Neural progenitor cell (in vitro differentiated cells): ENCODE measurements at regions not wholly inside any gene's neighbourhood (a gene's known extent, or its start where the extent isn't known, plus 50 kb on each side); places are given as distances from the start of the nearest gene placed in this dataset.

Experiments used
- DNase-seq: peaks from one replicate; pipeline ENCODE4 v3.0.0-alpha.2; 2016; ENCODE audit warnings: low spot score
- H2AFZ ChIP-seq: fragments of 200-600 bp; sonication (generic); replicated peaks from 2 replicates; pipeline ENCODE4 v1.6.1; 2016; ENCODE audit warnings: antibody characterized with exemption
- H3F3A ChIP-seq: fragments of 200-600 bp; sonication (generic); 2 replicates; pipeline ENCODE4 v1.6.1; 2016; ENCODE audit warnings: antibody characterized with exemption, low read depth
- H3K27ac ChIP-seq: fragments of 200-600 bp; sonication (generic); 2 replicates; pipeline ENCODE4 v1.5.1; 2016; ENCODE audit warnings: mild to moderate bottlenecking
- H3K27me3 ChIP-seq: fragments of 200-600 bp; sonication (generic); 2 replicates; pipeline ENCODE4 v1.6.1; 2016; ENCODE audit warnings: mild to moderate bottlenecking, moderate library complexity
- H3K36me3 ChIP-seq: fragments of 200-600 bp; sonication (generic); 2 replicates; pipeline ENCODE4 v1.5.1; 2016
- H3K4me1 ChIP-seq: fragments of 200-600 bp; sonication (generic); 2 replicates; pipeline ENCODE4 v1.6.1; 2016; ENCODE audit warnings: mixed run types
- H3K4me2 ChIP-seq: fragments of 200-600 bp; sonication (generic); 2 replicates; pipeline ENCODE4 v1.6.1; 2016
- H3K4me3 ChIP-seq: fragments of 200-600 bp; sonication (generic); 2 replicates; pipeline ENCODE4 v1.5.1; 2016
- H3K79me2 ChIP-seq: fragments of 200-600 bp; sonication (generic); 2 replicates; pipeline ENCODE4 v1.6.1; 2016; ENCODE audit warnings: low read depth
- H3K9ac ChIP-seq: fragments of 200-600 bp; sonication (generic); 2 replicates; pipeline ENCODE4 v1.6.1; 2016
- H3K9me3 ChIP-seq: fragments of 200-600 bp; sonication (generic); 2 replicates; pipeline ENCODE4 v1.5.1; 2016; ENCODE audit warnings: low read depth
- H4K20me1 ChIP-seq: fragments of 200-600 bp; sonication (generic); 2 replicates; pipeline ENCODE4 v1.6.1; 2016; ENCODE audit warnings: low read depth
- H3K27ac Mint-ChIP-seq: 3 replicates; pipeline ENCODE4 v1.8.0; 2021; ENCODE audit warnings: mixed read lengths
- H3K27me3 Mint-ChIP-seq: 2 replicates; pipeline ENCODE4 v1.8.0; 2022; ENCODE audit warnings: low read depth, mild to moderate bottlenecking, inconsistent platforms, moderate library complexity, mixed read lengths; ENCODE audit not compliant: insufficient read depth
- H3K36me3 Mint-ChIP-seq: 3 replicates; pipeline ENCODE4 v1.8.0; 2021; ENCODE audit warnings: mixed read lengths
- H3K4me1 Mint-ChIP-seq: 3 replicates; pipeline ENCODE4 v1.8.0; 2021; ENCODE audit warnings: mixed read lengths
- H3K4me3 Mint-ChIP-seq: 3 replicates; pipeline ENCODE4 v1.8.0; 2021; ENCODE audit warnings: mild to moderate bottlenecking, moderate library complexity, mixed read lengths
- H3K9me3 Mint-ChIP-seq: 3 replicates; pipeline ENCODE4 v1.8.0; 2020; ENCODE audit warnings: mixed read lengths
- CTCF ChIP-seq: fragments of 200-600 bp; sonication (generic); IDR thresholded peaks from 2 replicates; pipeline ENCODE4 v1.5.1; 2017; ENCODE audit warnings: antibody characterized with exemption, mild to moderate bottlenecking
- EZH2 ChIP-seq: fragments of 200-600 bp; sonication (generic); IDR thresholded peaks from 2 replicates; pipeline ENCODE4 v1.6.1; 2017; ENCODE audit warnings: antibody characterized with exemption, mild to moderate bottlenecking, moderate library complexity
- EZH2phosphoT487 ChIP-seq: fragments of 200-600 bp; sonication (generic); IDR thresholded peaks from 2 replicates; pipeline ENCODE4 v1.6.1; 2017; ENCODE audit warnings: antibody characterized with exemption

DNA sequence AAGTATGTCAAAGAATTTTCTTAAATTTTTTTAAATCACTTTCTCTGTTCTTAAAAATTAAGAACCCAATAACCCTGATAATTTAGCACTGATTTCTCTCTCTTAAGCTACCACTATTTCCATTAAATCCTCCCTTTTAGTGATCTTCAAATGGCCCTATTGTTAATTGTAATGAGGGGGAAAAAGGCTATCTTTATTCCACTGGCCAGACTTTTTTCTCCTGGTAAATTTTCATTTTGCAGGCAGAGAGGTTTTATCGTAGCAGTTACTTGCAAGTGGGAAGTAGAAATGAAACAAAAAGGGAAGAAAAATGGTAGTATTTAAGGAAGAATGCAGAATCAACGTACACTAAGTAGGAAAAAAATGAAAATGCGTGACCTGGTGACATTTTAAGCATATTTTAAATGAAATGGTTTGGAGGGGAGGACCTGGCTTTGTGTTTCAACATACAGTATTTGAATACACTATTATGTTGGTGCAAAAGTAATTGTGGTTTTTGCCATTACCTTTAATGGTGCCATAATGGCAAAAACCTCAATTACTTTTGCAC lies 224.9 kb downstream of the TANC2 start:
- H3K79me2 ChIP-seq, result no peaks in the 10 kb centered on the region
- Mint-ChIP-seq H3K4me1 (no peaks in the 10 kb centered on the region), H3K4me3 (no peak overlapping the region), H3K27ac (no peak overlapping the region), H3K36me3 (peaks cover 14% of the 10 kb centered on the region), H3K9me3 (no peaks in the 10 kb centered on the region), H3K27me3 (no peaks in the 10 kb centered on the region)
- H3K36me3 ChIP-seq, result no peaks in the 10 kb centered on the region
- no peaks in the 10 kb centered on the region for H3F3A ChIP-seq
- no peaks in the 10 kb centered on the region for H4K20me1 ChIP-seq
- H3K4me1 ChIP-seq, result no peaks in the 10 kb centered on the region
- DNase-seq, result no peak
- H3K9ac ChIP-seq, result no peak overlapping the region
- H3K9me3 ChIP-seq, result no peaks in the 10 kb centered on the region
- no peaks in the 10 kb centered on the region for H3K27me3 ChIP-seq
- no peak overlapping the region for H3K4me3 ChIP-seq
- no peak for TF ChIP-seq EZH2
- no peak overlapping the region for H2AFZ ChIP-seq
- H3K27ac ChIP-seq, result no peak overlapping the region
- no peak overlapping the region for H3K4me2 ChIP-seq

GRCh38 chr17:63191610-63192009 lies 225.6 kb downstream of the TANC2 start:
- no peak for DNase-seq
- Histone ChIP-seq H3K36me3 (no peaks in the 10 kb centered on the region), H3K4me3 (no peak overlapping the region), H3K4me1 (no peaks in the 10 kb centered on the region), H3K27me3 (no peaks in the 10 kb centered on the region), H3F3A (no peaks in the 10 kb centered on the region), H3K27ac (no peak overlapping the region), H3K9ac (no peak overlapping the region), H3K9me3 (no peaks in the 10 kb centered on the region), H2AFZ (no peak overlapping the region), H4K20me1 (no peaks in the 10 kb centered on the region), H3K79me2 (no peaks in the 10 kb centered on the region), H3K4me2 (no peak overlapping the region)
- H3K27me3 Mint-ChIP-seq, result no peaks in the 10 kb centered on the region
- H3K27ac Mint-ChIP-seq, result no peak overlapping the region
- H3K4me1 Mint-ChIP-seq, result no peaks in the 10 kb centered on the region
- TF ChIP-seq CTCF (no peak), EZH2phosphoT487 (no peak), EZH2 (no peak)
- no peaks in the 10 kb centered on the region for H3K9me3 Mint-ChIP-seq
- H3K36me3 Mint-ChIP-seq, result peaks cover 12% of the 10 kb centered on the region
- no peak overlapping the region for H3K4me3 Mint-ChIP-seq

GRCh38 chr17:63193827-63194226 lies 227.8 kb downstream of the TANC2 start:
- Mint-ChIP-seq H3K27me3 (no peaks in the 10 kb centered on the region), H3K9me3 (no peaks in the 10 kb centered on the region), H3K36me3 (peaks cover 9% of the 10 kb centered on the region), H3K27ac (no peak overlapping the region), H3K4me1 (no peaks in the 10 kb centered on the region), H3K4me3 (no peak overlapping the region)
- Histone ChIP-seq H3K4me1 (no peaks in the 10 kb centered on the region), H3K79me2 (no peaks in the 10 kb centered on the region), H3F3A (no peaks in the 10 kb centered on the region), H3K4me3 (no peak overlapping the region), H3K4me2 (no peak overlapping the region), H4K20me1 (no peaks in the 10 kb centered on the region), H3K9me3 (no peaks in the 10 kb centered on the region), H3K36me3 (no peaks in the 10 kb centered on the region), H3K27ac (no peak overlapping the region), H3K9ac (no peak overlapping the region), H3K27me3 (no peaks in the 10 kb centered on the region), H2AFZ (no peak overlapping the region)
- TF ChIP-seq CTCF, result no peak
- no peak for TF ChIP-seq EZH2phosphoT487
- no peak for TF ChIP-seq EZH2
- no peak for DNase-seq

DNA sequence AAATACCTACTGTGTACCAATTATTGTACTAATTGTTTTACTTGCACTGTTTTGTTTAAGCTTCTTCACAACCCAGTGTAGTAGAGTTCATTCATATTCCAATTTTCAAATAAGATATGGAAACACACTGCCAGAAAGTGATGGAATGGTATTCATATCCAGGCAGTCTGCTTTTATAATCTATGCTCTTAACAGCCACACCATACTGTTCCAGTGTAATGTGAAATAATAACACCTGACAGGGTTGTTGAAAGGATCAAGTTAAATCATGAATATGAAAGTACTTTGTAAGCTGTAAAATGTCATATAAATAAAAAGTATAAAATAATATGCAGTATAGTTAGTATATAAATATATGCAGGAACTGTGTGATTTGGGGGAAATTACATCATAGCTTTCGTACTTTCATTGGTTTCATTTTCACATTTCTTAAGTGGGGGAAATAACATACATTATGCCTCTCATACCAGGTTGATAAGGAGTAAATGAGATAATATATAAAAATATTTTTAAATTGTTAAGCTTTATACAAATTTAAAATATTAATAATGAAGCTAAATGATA lies 230.8 kb downstream of the TANC2 start:
- Histone ChIP-seq H3K4me3 (no peak overlapping the region), H2AFZ (no peak overlapping the region), H3K4me2 (no peak overlapping the region), H4K20me1 (no peaks in the 10 kb centered on the region), H3K4me1 (no peaks in the 10 kb centered on the region), H3K9me3 (no peaks in the 10 kb centered on the region), H3K79me2 (no peaks in the 10 kb centered on the region), H3K9ac (no peak overlapping the region), H3F3A (no peaks in the 10 kb centered on the region), H3K27me3 (no peaks in the 10 kb centered on the region), H3K27ac (no peak overlapping the region), H3K36me3 (no peaks in the 10 kb centered on the region)
- Mint-ChIP-seq H3K27me3 (no peaks in the 10 kb centered on the region), H3K27ac (no peak overlapping the region), H3K9me3 (no peaks in the 10 kb centered on the region), H3K4me1 (no peaks in the 10 kb centered on the region), H3K36me3 (peaks cover 21% of the 10 kb centered on the region), H3K4me3 (no peak overlapping the region)
- no peak for DNase-seq
- TF ChIP-seq EZH2, result no peak
- no peak for TF ChIP-seq CTCF
- no peak for TF ChIP-seq EZH2phosphoT487
